Panc1 (cell line): ENCODE measurements at regions not wholly inside any gene's neighbourhood (a gene's known extent, or its start where the extent isn't known, plus 50 kb on each side); places are given as distances from the start of the nearest gene placed in this dataset.
A peak's percentile ranks its signal among the peaks of the same experiment; 100 is the strongest.

ENCODE experiments used
- ATAC-seq: fragments of 200-7000 bp; cut with Tn5 transposase; 2 replicates; pipeline ENCODE4 v1.9.1; 2020; ENCODE audit warnings: mild to moderate bottlenecking, moderate library complexity
- BruUV-seq: library from RNA; stranded (reverse); fragments of 400-500 nt; replicated peaks from 2 replicates; lab custom pipeline; 2021; lab: Mats Ljungman, UMichigan
- CTCF ChIA-PET: fragments of 300-600 bp; sonication (Branson Sonifier 250); formaldehyde crosslinking; loops from one replicate; lab custom pipeline; 2022; ENCODE audit warnings: antibody characterized with exemption; lab: Charles Lee
- POLR2A ChIA-PET: fragments of 300-600 bp; sonication (Branson Sonifier 250); formaldehyde crosslinking; loops from one replicate; lab custom pipeline; 2022; ENCODE audit warnings: antibody characterized with exemption; lab: Charles Lee
- DNase-seq: peaks from one replicate; pipeline ENCODE4 v3.0.0-alpha.2; 2010; ENCODE audit warnings: low read depth, low spot score
- H3K27ac ChIP-seq: 2 replicates; pipeline ENCODE4 v1.5.1; 2011; ENCODE audit warnings: mild to moderate bottlenecking, low read length, inconsistent platforms
- H3K27me3 ChIP-seq: fragments of 200-500 bp; sonication (Bioruptor generic); 2 replicates; pipeline ENCODE4 v1.6.0; 2014; ENCODE audit warnings: low read length, inconsistent platforms; ENCODE audit not compliant: control insufficient read depth, insufficient read depth
- H3K36me3 ChIP-seq: fragments of 200-500 bp; sonication (Bioruptor generic); 2 replicates; pipeline ENCODE4 v1.5.1; 2014; ENCODE audit warnings: inconsistent platforms, mild to moderate bottlenecking, low read length, moderate library complexity; ENCODE audit not compliant: control insufficient read depth, insufficient read depth
- H3K4me1 ChIP-seq: 2 replicates; pipeline ENCODE4 v1.5.1; 2011; ENCODE audit warnings: inconsistent platforms, mild to moderate bottlenecking, low read length, moderate library complexity; ENCODE audit not compliant: control insufficient read depth, insufficient read depth
- H3K4me3 ChIP-seq, 2 experiments: 2 replicates each; pipeline ENCODE4 v1.5.1; 2011 to 2012; ENCODE audit warnings: low read depth in 2 of 2, low read length in 2 of 2, mild to moderate bottlenecking in 2 of 2, inconsistent platforms in 1 of 2, moderate library complexity in 1 of 2
- H3K9me3 ChIP-seq: fragments of 200-500 bp; sonication (Bioruptor generic); 2 replicates; pipeline ENCODE4 v1.5.1; 2014; ENCODE audit warnings: low read depth, mild to moderate bottlenecking, inconsistent platforms, low read length, moderate library complexity; ENCODE audit not compliant: control insufficient read depth, insufficient read depth
- POLR2AphosphoS5 ChIP-seq: IDR thresholded peaks from 2 replicates; pipeline ENCODE4 v1.6.1; 2012; ENCODE audit warnings: mild to moderate bottlenecking, low read depth, low read length, moderate library complexity
- REST ChIP-seq, 2 experiments: IDR thresholded peaks; 2 replicates each; pipeline ENCODE4 v1.6.1; 2011 to 2012; ENCODE audit warnings: low read depth in 2 of 2, control low read depth in 1 of 2, low read length in 1 of 2, mild to moderate bottlenecking in 1 of 2, moderate library complexity in 1 of 2; ENCODE audit not compliant: insufficient read depth in 1 of 2
- SIN3A ChIP-seq: IDR thresholded peaks from 2 replicates; pipeline ENCODE4 v1.6.1; 2012; ENCODE audit warnings: low read depth, mild to moderate bottlenecking, low read length, moderate library complexity, borderline replicate concordance; ENCODE audit not compliant: insufficient read depth
- TCF7L2 ChIP-seq: IDR thresholded peaks from 2 replicates; pipeline ENCODE4 v1.6.1; 2011; ENCODE audit warnings: mild to moderate bottlenecking, low read depth, low read length, inconsistent platforms
- in situ Hi-C: cut with HindIII; loops from 2 replicates; pipeline ENCODE4 v1.10.0; 2016; ENCODE audit warnings: low sequenced_read_pairs, low pct_unique_long_range_greater_than_20kb
- intact Hi-C: fragments of 100-400 bp; cut with micrococcal nuclease; formaldehyde crosslinking; loops from one replicate; pipeline ENCODE4 v1.10.0; 2022; ENCODE audit not compliant: unreplicated experiment
- TF ChIP-seq, protein P1 (sequence below): fragments of 450-650 bp; IDR thresholded peaks from 2 replicates; pipeline ENCODE4 v1.5.1; 2017; ENCODE audit warnings: mild to moderate bottlenecking

DNA sequence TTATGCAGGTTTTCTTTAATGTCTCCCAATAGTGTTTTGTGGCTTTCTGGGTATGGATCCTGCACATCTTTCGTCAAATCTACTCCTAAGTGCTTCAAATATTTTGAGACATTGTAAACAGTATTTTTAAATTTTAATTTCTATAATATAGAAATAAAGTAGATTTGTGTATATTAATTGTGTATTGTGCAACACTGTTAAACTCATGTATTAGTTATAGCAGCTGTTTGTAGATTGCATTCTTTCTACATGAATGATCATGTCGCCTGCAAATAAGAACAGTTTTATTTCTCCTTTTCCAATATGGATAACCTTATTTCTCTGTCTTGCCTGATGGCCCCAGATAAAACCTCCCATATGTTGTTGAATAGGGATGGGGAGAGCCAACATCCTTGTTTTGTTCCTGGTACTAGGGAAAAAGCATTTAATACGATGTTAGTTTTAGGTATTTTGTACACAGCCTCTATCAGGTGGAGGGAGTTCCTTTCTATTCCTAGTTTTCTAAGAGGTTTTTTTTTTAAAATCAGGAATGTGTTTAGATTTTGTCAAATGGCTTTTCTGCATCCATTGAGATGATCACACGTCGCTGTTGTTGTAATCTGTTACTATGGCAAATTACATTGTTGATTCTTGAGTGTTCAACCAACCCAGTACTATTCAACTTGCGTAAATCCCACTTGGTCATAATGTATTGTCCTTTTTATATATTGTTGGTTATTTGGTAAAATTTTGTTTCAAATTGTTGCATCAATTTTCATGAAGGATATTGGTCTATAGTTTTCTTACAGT, 71.1 kb upstream of the DGKG start:
- no peak for TF ChIP-seq TCF7L2
- no peak for TF ChIP-seq POLR2AphosphoS5
- TF ChIP-seq REST (IDR thresholded peaks at IDR 0.05; ENCODE audit: insufficient read depth in 1 of 2, low read depth in 2 of 2, low read length in 1 of 2): no peak
- TF ChIP-seq SIN3A: no peak
- TF ChIP-seq, protein P1, sequence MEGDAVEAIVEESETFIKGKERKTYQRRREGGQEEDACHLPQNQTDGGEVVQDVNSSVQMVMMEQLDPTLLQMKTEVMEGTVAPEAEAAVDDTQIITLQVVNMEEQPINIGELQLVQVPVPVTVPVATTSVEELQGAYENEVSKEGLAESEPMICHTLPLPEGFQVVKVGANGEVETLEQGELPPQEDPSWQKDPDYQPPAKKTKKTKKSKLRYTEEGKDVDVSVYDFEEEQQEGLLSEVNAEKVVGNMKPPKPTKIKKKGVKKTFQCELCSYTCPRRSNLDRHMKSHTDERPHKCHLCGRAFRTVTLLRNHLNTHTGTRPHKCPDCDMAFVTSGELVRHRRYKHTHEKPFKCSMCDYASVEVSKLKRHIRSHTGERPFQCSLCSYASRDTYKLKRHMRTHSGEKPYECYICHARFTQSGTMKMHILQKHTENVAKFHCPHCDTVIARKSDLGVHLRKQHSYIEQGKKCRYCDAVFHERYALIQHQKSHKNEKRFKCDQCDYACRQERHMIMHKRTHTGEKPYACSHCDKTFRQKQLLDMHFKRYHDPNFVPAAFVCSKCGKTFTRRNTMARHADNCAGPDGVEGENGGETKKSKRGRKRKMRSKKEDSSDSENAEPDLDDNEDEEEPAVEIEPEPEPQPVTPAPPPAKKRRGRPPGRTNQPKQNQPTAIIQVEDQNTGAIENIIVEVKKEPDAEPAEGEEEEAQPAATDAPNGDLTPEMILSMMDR: no peak
- DNase-seq (no peak), ATAC-seq (no peak)
- in situ Hi-C loops: no loop called here
- Histone ChIP-seq H3K27me3 (peaks cover 5% of the 10 kb centered on the region), H3K36me3 (no peaks in the 10 kb centered on the region), H3K9me3 (no peaks in the 10 kb centered on the region), H3K4me3 (no peak overlapping the region), H3K27ac (no peak overlapping the region), H3K4me1 (no peaks in the 10 kb centered on the region)
- POLR2A ChIA-PET: no interaction called here
- BruUV-seq: no TSS peak
- CTCF ChIA-PET: no interaction called here
- intact Hi-C loops: no loop called here

- no peak overlapping the region for H3K4me3 ChIP-seq
- in situ Hi-C loops: no loop called here
- no TSS peak for BruUV-seq
- TF ChIP-seq POLR2AphosphoS5 (no peak), TCF7L2 (no peak), SIN3A (no peak), REST (IDR thresholded peaks at IDR 0.05; ENCODE audit: insufficient read depth in 1 of 2, low read depth in 2 of 2, low read length in 1 of 2) (no peak)
- TF ChIP-seq, protein P1: no peak
- no peak overlapping the region for H3K27ac ChIP-seq
- H3K36me3 ChIP-seq: no peaks in the 10 kb centered on the region
- peaks cover 5% of the 10 kb centered on the region for H3K27me3 ChIP-seq
- H3K9me3 ChIP-seq: no peaks in the 10 kb centered on the region
- DNase-seq (no peak), ATAC-seq (0 out of 2 replicates have a peak, but pooled peaks have one; percentile 38)
- intact Hi-C loops: no loop called here
- H3K4me1 ChIP-seq: no peaks in the 10 kb centered on the region
- ChIA-PET CTCF (no interaction called here), POLR2A (no interaction called here)
Observed at GRCh38 chr3:186432189-186432588, 70.2 kb upstream of the DGKG start.
